HL-60 (cell line): ENCODE measurements at regions not wholly inside any gene's neighbourhood (a gene's known extent, or its start where the extent isn't known, plus 50 kb on each side); places are given as distances from the start of the nearest gene placed in this dataset.

Source experiments
- DNase-seq, 2 experiments: peaks; one replicate each; pipeline ENCODE4 v3.0.0-alpha.2; 2010 to 2020; ENCODE audit warnings: low read depth in 1 of 2, low spot score in 1 of 2
- H3K27ac ChIP-seq: fragments of 250-450 bp; sonication (Bioruptor Pico); replicated peaks from 2 replicates; pipeline ENCODE4 v1.5.1; 2020; ENCODE audit warnings: mild to moderate bottlenecking, moderate library complexity
- H3K27me3 ChIP-seq: fragments of 250-450 bp; sonication (Bioruptor Pico); 2 replicates; pipeline ENCODE4 v1.5.1; 2021; ENCODE audit warnings: mild to moderate bottlenecking, moderate library complexity; ENCODE audit not compliant: insufficient read depth, poor library complexity, severe bottlenecking
- H3K4me3 ChIP-seq: replicated peaks from 2 replicates; pipeline ENCODE4 v1.5.1; 2011; ENCODE audit warnings: mild to moderate bottlenecking, control low read depth, low read length; ENCODE audit not compliant: insufficient read depth
- CTCF ChIP-seq: IDR thresholded peaks from one replicate; pipeline ENCODE4 v1.5.1; 2011; ENCODE audit warnings: low read length, control low read depth, inconsistent platforms; ENCODE audit not compliant: insufficient read depth
- GABPA ChIP-seq: IDR thresholded peaks from 2 replicates; pipeline ENCODE4 v1.6.1; 2012; ENCODE audit warnings: low read depth
- POLR2AphosphoS5 ChIP-seq: IDR thresholded peaks from 2 replicates; pipeline ENCODE4 v1.6.1; 2012; ENCODE audit warnings: low read depth
- REST ChIP-seq: IDR thresholded peaks from 2 replicates; pipeline ENCODE4 v1.6.1; 2012; ENCODE audit warnings: low read depth; ENCODE audit not compliant: insufficient replicate concordance
- SPI1 ChIP-seq: IDR thresholded peaks from 2 replicates; pipeline ENCODE4 v1.6.1; 2012; ENCODE audit warnings: low read depth, mild to moderate bottlenecking, borderline replicate concordance

GRCh38 chr3:124557-125179 is 71.9 kb upstream of the CHL1 start:
- no peak for TF ChIP-seq POLR2AphosphoS5
- TF ChIP-seq CTCF = no peak
- no peak for TF ChIP-seq GABPA
- no peak for TF ChIP-seq SPI1
- TF ChIP-seq REST = no peak
- no peak overlapping the region for H3K4me3 ChIP-seq
- no peaks in the 10 kb centered on the region for H3K27me3 ChIP-seq
- no peak for DNase-seq
- no peak overlapping the region for H3K27ac ChIP-seq

GRCh38 chr3:128515-129172 is 67.9 kb upstream of the CHL1 start:
- TF ChIP-seq REST = no peak
- no peak for TF ChIP-seq POLR2AphosphoS5
- TF ChIP-seq CTCF = no peak
- no peak for TF ChIP-seq GABPA
- no peak for TF ChIP-seq SPI1
- no peak overlapping the region for H3K4me3 ChIP-seq
- no peak for DNase-seq
- no peaks in the 10 kb centered on the region for H3K27me3 ChIP-seq
- no peak overlapping the region for H3K27ac ChIP-seq

GRCh38 chr3:131151-131888 is 65.2 kb upstream of the CHL1 start:
- no peak overlapping the region for H3K27ac ChIP-seq
- TF ChIP-seq POLR2AphosphoS5 (no peak), REST (no peak), SPI1 (no peak), GABPA (no peak), CTCF (no peak)
- no peak overlapping the region for H3K4me3 ChIP-seq
- no peaks in the 10 kb centered on the region for H3K27me3 ChIP-seq
- no peak for DNase-seq
